ENCODE measurements at regions not wholly inside any gene's neighbourhood (a gene's known extent, or its start where the extent isn't known, plus 50 kb on each side); places are given as distances from the start of the nearest gene placed in this dataset.

DNA sequence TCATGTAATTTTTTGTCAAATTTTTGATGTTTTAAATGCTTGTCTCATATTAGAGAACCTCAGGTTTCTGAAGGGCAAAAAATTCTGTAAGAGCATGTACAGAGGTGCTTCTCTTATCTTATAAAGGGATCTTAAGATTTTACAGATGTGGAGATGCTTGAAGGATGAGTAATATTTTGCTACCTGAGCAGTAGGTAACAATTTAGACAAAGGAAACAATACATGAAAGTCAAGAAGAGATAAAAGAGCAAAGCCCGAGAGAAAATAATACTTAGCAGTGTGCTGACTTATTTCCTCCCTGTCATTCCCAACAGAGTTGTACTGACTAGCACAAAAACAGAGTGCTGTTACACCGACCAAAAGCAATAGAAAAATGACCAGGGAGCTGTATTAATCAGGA, 98.1 kb upstream of the PTPRR start:
- Histone ChIP-seq H3K27me3 (no peaks in the 10 kb centered on the region), H3K4me1 (no peaks in the 10 kb centered on the region), H3K4me3 (no peak overlapping the region), H3K9me3 (no peaks in the 10 kb centered on the region), H3K27ac (no peak overlapping the region), H3K36me3 (no peaks in the 10 kb centered on the region)
- ATAC-seq (no peak), DNase-seq (no peak)
- intact Hi-C loops (cut with DNase I) = no loop called here
- 41% methylated on average over 2 of the region's 2 CpGs for WGBS (ENCODE audit: insufficient coverage, low coverage, low lambda C conversion rate, missing lambda C conversion rate)
- TF ChIP-seq, protein P1, sequence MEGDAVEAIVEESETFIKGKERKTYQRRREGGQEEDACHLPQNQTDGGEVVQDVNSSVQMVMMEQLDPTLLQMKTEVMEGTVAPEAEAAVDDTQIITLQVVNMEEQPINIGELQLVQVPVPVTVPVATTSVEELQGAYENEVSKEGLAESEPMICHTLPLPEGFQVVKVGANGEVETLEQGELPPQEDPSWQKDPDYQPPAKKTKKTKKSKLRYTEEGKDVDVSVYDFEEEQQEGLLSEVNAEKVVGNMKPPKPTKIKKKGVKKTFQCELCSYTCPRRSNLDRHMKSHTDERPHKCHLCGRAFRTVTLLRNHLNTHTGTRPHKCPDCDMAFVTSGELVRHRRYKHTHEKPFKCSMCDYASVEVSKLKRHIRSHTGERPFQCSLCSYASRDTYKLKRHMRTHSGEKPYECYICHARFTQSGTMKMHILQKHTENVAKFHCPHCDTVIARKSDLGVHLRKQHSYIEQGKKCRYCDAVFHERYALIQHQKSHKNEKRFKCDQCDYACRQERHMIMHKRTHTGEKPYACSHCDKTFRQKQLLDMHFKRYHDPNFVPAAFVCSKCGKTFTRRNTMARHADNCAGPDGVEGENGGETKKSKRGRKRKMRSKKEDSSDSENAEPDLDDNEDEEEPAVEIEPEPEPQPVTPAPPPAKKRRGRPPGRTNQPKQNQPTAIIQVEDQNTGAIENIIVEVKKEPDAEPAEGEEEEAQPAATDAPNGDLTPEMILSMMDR (IDR thresholded peaks at IDR 0.05) = no peak
- TF ChIP-seq POLR2A (IDR thresholded peaks at IDR 0.05) = no peak

DNA sequence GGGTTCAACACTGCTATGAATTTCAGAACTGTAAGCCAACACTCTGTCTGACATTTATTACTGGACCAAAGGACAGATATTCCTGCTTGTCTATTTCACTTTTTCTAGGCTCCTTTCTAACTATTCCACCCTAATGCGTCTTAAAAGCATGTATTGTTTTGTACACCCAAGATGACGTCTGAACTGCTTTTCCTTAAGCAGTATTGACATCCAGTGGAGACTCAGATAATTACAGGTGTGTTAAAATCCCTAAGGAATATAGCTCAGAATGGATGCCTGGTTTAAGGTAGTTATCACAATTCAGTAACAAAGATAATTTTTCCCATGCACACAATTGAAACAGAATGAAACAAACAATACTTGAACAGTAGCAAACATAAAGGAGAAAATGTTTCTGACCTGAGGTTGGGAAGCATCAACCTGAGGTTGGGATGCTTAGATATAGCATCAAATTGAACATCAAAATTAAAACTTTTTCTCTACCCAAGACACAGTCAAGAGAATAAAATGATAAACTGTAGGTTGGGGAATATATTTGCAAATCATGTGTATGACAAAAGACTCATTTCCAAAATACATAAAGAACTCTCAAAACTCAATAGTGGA, 93.7 kb upstream of the PTPRR start:
- no peaks in the 10 kb centered on the region for H3K36me3 ChIP-seq
- H3K4me1 ChIP-seq = no peaks in the 10 kb centered on the region
- DNase-seq (no peak), ATAC-seq (peak in 3 of 4 donors; percentile 33 to 49 (median 46))
- TF ChIP-seq, protein P1 (IDR thresholded peaks at IDR 0.05) = peak; percentile 25 to 35 (median 32)
- TF ChIP-seq POLR2A (IDR thresholded peaks at IDR 0.05) = no peak
- no peak overlapping the region for H3K27ac ChIP-seq
- intact Hi-C loops (cut with DNase I) = no loop called here
- no peak overlapping the region for H3K4me3 ChIP-seq
- no peaks in the 10 kb centered on the region for H3K27me3 ChIP-seq
- WGBS (ENCODE audit: insufficient coverage, low coverage, low lambda C conversion rate, missing lambda C conversion rate) = 15% methylated on average over 2 of the region's 2 CpGs
- no peaks in the 10 kb centered on the region for H3K9me3 ChIP-seq

DNA sequence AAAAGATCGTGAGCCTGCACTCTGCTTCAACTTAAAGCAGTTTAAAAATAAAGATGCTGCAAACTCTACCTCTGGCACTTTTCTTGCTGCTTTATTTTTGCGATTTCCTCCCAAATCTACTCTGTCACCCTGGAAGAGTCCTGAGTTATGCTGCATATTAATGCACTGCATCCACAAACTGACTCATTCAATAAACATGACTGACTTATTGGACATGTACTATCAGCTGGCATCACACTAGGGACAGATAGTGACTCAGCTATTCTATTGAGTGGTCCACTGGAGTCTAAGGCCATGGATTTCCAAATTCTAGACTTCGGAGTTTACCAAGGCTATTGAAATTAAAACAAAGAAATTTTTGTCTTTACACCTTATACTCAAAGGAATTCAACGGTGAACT, 90.7 kb upstream of the PTPRR start:
- Histone ChIP-seq H3K36me3 (no peaks in the 10 kb centered on the region), H3K4me3 (no peak overlapping the region), H3K27ac (no peak overlapping the region), H3K9me3 (no peaks in the 10 kb centered on the region), H3K27me3 (no peaks in the 10 kb centered on the region), H3K4me1 (no peaks in the 10 kb centered on the region)
- TF ChIP-seq POLR2A (IDR thresholded peaks at IDR 0.05) = no peak
- TF ChIP-seq, protein P1 (IDR thresholded peaks at IDR 0.05) = no peak
- 82% methylated on average over 4 of the region's 4 CpGs for WGBS (ENCODE audit: insufficient coverage, low coverage, low lambda C conversion rate, missing lambda C conversion rate)
- intact Hi-C loops (cut with DNase I) = no loop called here
- DNase-seq = no peak
- no peak for ATAC-seq

DNA sequence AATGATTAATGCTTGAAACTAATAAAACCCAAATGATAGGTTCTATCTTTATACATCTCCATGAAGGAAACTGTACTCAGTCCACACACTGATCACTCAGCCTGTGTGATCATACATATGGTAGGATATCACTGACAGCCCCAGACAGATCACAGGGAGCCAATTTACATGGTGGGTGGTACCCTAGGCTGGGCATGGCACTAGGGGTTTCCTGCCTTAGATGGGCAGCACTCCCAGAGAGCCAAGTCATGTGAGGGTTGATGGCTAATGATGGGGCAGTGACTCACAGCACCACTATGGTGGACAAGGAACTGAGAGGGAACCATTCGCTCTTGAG, 89.6 kb upstream of the PTPRR start:
- H3K4me3 ChIP-seq = no peak overlapping the region
- H3K9me3 ChIP-seq = no peaks in the 10 kb centered on the region
- WGBS (ENCODE audit: insufficient coverage, low coverage, low lambda C conversion rate, missing lambda C conversion rate) = 50% methylated on average over 1 of the region's 1 CpG
- DNase-seq (no peak), ATAC-seq (no peak)
- intact Hi-C loops (cut with DNase I) = no loop called here
- H3K36me3 ChIP-seq = no peaks in the 10 kb centered on the region
- TF ChIP-seq, protein P1 (IDR thresholded peaks at IDR 0.05) = no peak
- TF ChIP-seq POLR2A (IDR thresholded peaks at IDR 0.05) = no peak
- H3K27me3 ChIP-seq = no peaks in the 10 kb centered on the region
- H3K4me1 ChIP-seq = no peaks in the 10 kb centered on the region
- no peak overlapping the region for H3K27ac ChIP-seq
